PC-9 (cell line): ENCODE measurements at regions not wholly inside any gene's neighbourhood (a gene's known extent, or its start where the extent isn't known, plus 50 kb on each side); places are given as distances from the start of the nearest gene placed in this dataset.

ENCODE experiments used
- BruUV-seq: library from RNA; stranded (reverse); fragments of 400-500 nt; replicated peaks from 2 replicates; lab custom pipeline; 2021; lab: Mats Ljungman, UMichigan
- CTCF ChIA-PET: fragments of 300-600 bp; sonication (Branson Sonifier 250); formaldehyde crosslinking; loops from one replicate; lab custom pipeline; 2022; ENCODE audit warnings: antibody characterized with exemption; lab: Charles Lee
- POLR2A ChIA-PET: fragments of 300-600 bp; sonication (Branson Sonifier 250); formaldehyde crosslinking; loops from one replicate; lab custom pipeline; 2022; ENCODE audit warnings: antibody characterized with exemption; ENCODE audit not compliant: unreplicated experiment; lab: Charles Lee
- DNase-seq, 2 experiments: peaks; one replicate each; pipeline versions ENCODE4 v3.0.0 to v3.0.0-alpha.2; 2015 to 2022; ENCODE audit warnings: mixed read lengths in 1 of 2
- H2AFZ ChIP-seq: fragments of 200-600 bp; sonication (generic); 2 replicates; pipeline ENCODE4 v1.8.1; 2017; ENCODE audit warnings: antibody characterized with exemption
- H3F3A ChIP-seq: fragments of 200-600 bp; sonication (generic); 2 replicates; pipeline ENCODE4 v1.8.1; 2017; ENCODE audit warnings: antibody characterized with exemption, mild to moderate bottlenecking, low read depth; ENCODE audit not compliant: insufficient read depth
- H3K27ac ChIP-seq: fragments of 200-600 bp; sonication (generic); 2 replicates; pipeline ENCODE4 v1.6.1; 2016; ENCODE audit warnings: mixed run types
- H3K27me3 ChIP-seq: fragments of 200-600 bp; sonication (generic); 2 replicates; pipeline ENCODE4 v1.6.1; 2016; ENCODE audit warnings: low read depth, mixed run types; ENCODE audit not compliant: insufficient read depth
- H3K36me3 ChIP-seq: fragments of 200-600 bp; sonication (generic); 2 replicates; pipeline ENCODE4 v1.6.1; 2016; ENCODE audit warnings: low read depth, mixed run types
- H3K4me1 ChIP-seq: fragments of 200-600 bp; sonication (generic); replicated peaks from 2 replicates; pipeline ENCODE4 v1.6.1; 2016; ENCODE audit warnings: mixed run types; ENCODE audit not compliant: insufficient read depth
- H3K4me2 ChIP-seq: fragments of 200-600 bp; sonication (generic); 2 replicates; pipeline ENCODE4 v1.6.1; 2017; ENCODE audit warnings: mixed run types
- H3K4me3 ChIP-seq: fragments of 200-600 bp; sonication (generic); 2 replicates; pipeline ENCODE4 v1.6.1; 2016; ENCODE audit warnings: mixed run types
- H3K79me2 ChIP-seq: fragments of 200-600 bp; sonication (generic); 2 replicates; pipeline ENCODE4 v1.6.1; 2017; ENCODE audit warnings: low read depth, mixed run types
- H3K9me2 ChIP-seq: fragments of 200-600 bp; sonication (generic); 2 replicates; pipeline ENCODE4 v1.8.1; 2017; ENCODE audit warnings: mild to moderate bottlenecking; ENCODE audit not compliant: insufficient read depth
- H3K9me3 ChIP-seq: fragments of 200-600 bp; sonication (generic); 2 replicates; pipeline ENCODE4 v1.8.1; 2016; ENCODE audit warnings: low read depth; ENCODE audit not compliant: insufficient read depth
- H4K20me1 ChIP-seq: fragments of 200-600 bp; sonication (generic); 2 replicates; pipeline ENCODE4 v1.8.1; 2017; ENCODE audit not compliant: insufficient read depth
- CTCF ChIP-seq: fragments of 200-600 bp; sonication (generic); conservative IDR thresholded peaks from 2 replicates; pipeline ENCODE4 v1.6.1; 2017; ENCODE audit warnings: mixed run types, antibody characterized with exemption, mild to moderate bottlenecking, moderate library complexity
- EZH2 ChIP-seq: fragments of 200-600 bp; sonication (generic); IDR thresholded peaks from 2 replicates; pipeline ENCODE4 v1.8.0; 2017; ENCODE audit warnings: antibody characterized with exemption, low read depth
- intact Hi-C: fragments of 100-400 bp; cut with micrococcal nuclease; formaldehyde crosslinking; loops from one replicate; pipeline ENCODE4 v1.10.0; 2022; ENCODE audit not compliant: unreplicated experiment

GRCh38 chr5:19058216-19058615 is 929.8 kb downstream of the CDH18 start:
- no peak overlapping the region for H3K4me3 ChIP-seq
- no peak overlapping the region for H2AFZ ChIP-seq
- no peaks in the 10 kb centered on the region for H3K4me1 ChIP-seq
- H3K79me2 ChIP-seq, result no peaks in the 10 kb centered on the region
- ChIA-PET POLR2A (no interaction called here), CTCF (no interaction called here)
- TF ChIP-seq CTCF (no peak), EZH2 (no peak)
- H3K9me3 ChIP-seq, result no peaks in the 10 kb centered on the region; the same call in 1 of the 2 replicates
- no peak overlapping the region for H3K27ac ChIP-seq
- H3K4me2 ChIP-seq, result no peak overlapping the region
- no peaks in the 10 kb centered on the region for H3F3A ChIP-seq
- no TSS peak for BruUV-seq
- intact Hi-C loops, result no loop called here
- H4K20me1 ChIP-seq, result no peaks in the 10 kb centered on the region; the same call in 1 of the 2 replicates
- H3K27me3 ChIP-seq, result no peaks in the 10 kb centered on the region
- no peaks in the 10 kb centered on the region for H3K36me3 ChIP-seq
- no peak for DNase-seq
- no peaks in the 10 kb centered on the region for H3K9me2 ChIP-seq

- no peak for DNase-seq
- Histone ChIP-seq H3K4me2 (no peak overlapping the region), H3F3A (no peaks in the 10 kb centered on the region), H4K20me1 (no peaks in the 10 kb centered on the region; the same call in 1 of the 2 replicates), H2AFZ (no peak overlapping the region), H3K4me3 (no peak overlapping the region), H3K9me2 (no peaks in the 10 kb centered on the region), H3K9me3 (no peaks in the 10 kb centered on the region; the same call in 1 of the 2 replicates), H3K36me3 (no peaks in the 10 kb centered on the region), H3K79me2 (no peaks in the 10 kb centered on the region), H3K27me3 (no peaks in the 10 kb centered on the region), H3K4me1 (no peaks in the 10 kb centered on the region), H3K27ac (no peak overlapping the region)
- POLR2A ChIA-PET, result no interaction called here
- TF ChIP-seq CTCF, result no peak
- TF ChIP-seq EZH2, result no peak
- CTCF ChIA-PET, result no interaction called here
- BruUV-seq, result no TSS peak
- intact Hi-C loops, result no loop called here
Observed at GRCh38 chr5:19064094-19064493, 923.9 kb downstream of the CDH18 start.

GRCh38 chr5:19067741-19068140 is 920.3 kb downstream of the CDH18 start:
- H2AFZ ChIP-seq, result no peak overlapping the region
- H3K27ac ChIP-seq, result no peak overlapping the region
- intact Hi-C loops, result no loop called here
- H3K27me3 ChIP-seq, result no peaks in the 10 kb centered on the region
- no peaks in the 10 kb centered on the region; the same call in 1 of the 2 replicates for H3K9me3 ChIP-seq
- H3K4me2 ChIP-seq, result no peak overlapping the region
- H3K4me3 ChIP-seq, result no peak overlapping the region
- no peaks in the 10 kb centered on the region for H3K4me1 ChIP-seq
- H3K79me2 ChIP-seq, result no peaks in the 10 kb centered on the region
- ChIA-PET CTCF (no interaction called here), POLR2A (no interaction called here)
- TF ChIP-seq CTCF (no peak), EZH2 (no peak)
- no peaks in the 10 kb centered on the region for H3K36me3 ChIP-seq
- no peaks in the 10 kb centered on the region for H3F3A ChIP-seq
- no TSS peak for BruUV-seq
- H3K9me2 ChIP-seq, result peaks cover 4% of the 10 kb centered on the region; the same call in 1 of the 2 replicates
- DNase-seq, result no peak
- no peaks in the 10 kb centered on the region; the same call in 1 of the 2 replicates for H4K20me1 ChIP-seq
